Keratinocyte (primary cell): ENCODE measurements at regions not wholly inside any gene's neighbourhood (a gene's known extent, or its start where the extent isn't known, plus 50 kb on each side); places are given as distances from the start of the nearest gene placed in this dataset.

Experiments used
- DNase-seq: peaks from one replicate; pipeline ENCODE4 v3.0.0-alpha.2; 2011; ENCODE audit warnings: low read depth, missing footprints, low spot score
- FAIRE-seq: peaks from 2 replicates; lab custom pipeline; 2011; peaks lifted over from hg19 to GRCh38; lab: Jason Lieb, UNC
- H2AFZ ChIP-seq: 2 replicates; pipeline ENCODE4 v1.6.0; 2012; ENCODE audit warnings: low read length, control low read depth, inconsistent platforms; ENCODE audit not compliant: control insufficient read depth
- H3K27ac ChIP-seq: 2 replicates; pipeline ENCODE4 v1.5.1; 2011; ENCODE audit warnings: low read length; ENCODE audit not compliant: control insufficient read depth, insufficient read depth
- H3K27me3 ChIP-seq: 3 replicates; pipeline ENCODE4 v1.6.0; 2011; ENCODE audit warnings: low read length; ENCODE audit not compliant: control insufficient read depth, insufficient read depth; ENCODE audit errors: extremely low read depth
- H3K36me3 ChIP-seq, 2 experiments: 2 replicates in 1 of 2; 3 replicates in 1 of 2; pipeline ENCODE4 v1.5.1; 2011; ENCODE audit warnings: low read length in 2 of 2, mild to moderate bottlenecking in 1 of 2; ENCODE audit not compliant: control insufficient read depth in 2 of 2, insufficient read depth in 2 of 2; ENCODE audit errors: extremely low read depth in 1 of 2
- H3K4me1 ChIP-seq: 3 replicates; pipeline ENCODE4 v1.5.1; 2011; ENCODE audit warnings: low read length; ENCODE audit not compliant: control insufficient read depth, insufficient read depth; ENCODE audit errors: extremely low read depth
- H3K4me2 ChIP-seq: 3 replicates; pipeline ENCODE4 v1.6.0; 2011; ENCODE audit warnings: low read depth, low read length; ENCODE audit not compliant: control insufficient read depth, insufficient read depth; ENCODE audit errors: extremely low read depth
- H3K4me3 ChIP-seq, 3 experiments: fragments of 200-600 bp in 1 of 3; sonication (generic) in 1 of 3; 2 replicates in 2 of 3; 3 replicates in 1 of 3; pipeline ENCODE4 v1.5.1; 2011 to 2016; ENCODE audit warnings: low read length in 3 of 3, mild to moderate bottlenecking in 3 of 3, control low read depth in 2 of 3, inconsistent platforms in 1 of 3, low read depth in 1 of 3, mixed read lengths in 1 of 3, mixed run types in 1 of 3, moderate library complexity in 1 of 3; ENCODE audit not compliant: control insufficient read depth in 2 of 3, insufficient read depth in 2 of 3; ENCODE audit errors: extremely low read depth in 1 of 3
- H3K79me2 ChIP-seq: 2 replicates; pipeline ENCODE4 v1.6.0; 2012; ENCODE audit warnings: low read length; ENCODE audit not compliant: control insufficient read depth, insufficient read depth
- H3K9ac ChIP-seq: 3 replicates; pipeline ENCODE4 v1.6.0; 2011; ENCODE audit warnings: low read length; ENCODE audit not compliant: control insufficient read depth, insufficient read depth; ENCODE audit errors: extremely low read depth
- H3K9me1 ChIP-seq: 3 replicates; pipeline ENCODE4 v1.6.0; 2011; ENCODE audit warnings: low read length; ENCODE audit not compliant: control insufficient read depth, insufficient read depth; ENCODE audit errors: extremely low read depth
- H3K9me3 ChIP-seq: 2 replicates; pipeline ENCODE4 v1.5.1; 2012; ENCODE audit warnings: low read depth, low read length; ENCODE audit not compliant: control insufficient read depth
- H4K20me1 ChIP-seq: 3 replicates; pipeline ENCODE4 v1.6.0; 2011; ENCODE audit warnings: low read length; ENCODE audit not compliant: control insufficient read depth, insufficient read depth; ENCODE audit errors: extremely low read depth
- CTCF ChIP-seq, 3 experiments: IDR thresholded peaks in 1 of 3; conservative IDR thresholded peaks in 1 of 3; optimal IDR thresholded peaks in 1 of 3; 2 replicates in 2 of 3; 3 replicates in 1 of 3; pipeline versions ENCODE3 to v1.5.1; 2011; ENCODE audit warnings: low read length in 3 of 3, mild to moderate bottlenecking in 3 of 3, moderate library complexity in 2 of 3, control low read depth in 1 of 3, inconsistent platforms in 1 of 3; ENCODE audit not compliant: insufficient read depth in 2 of 3; ENCODE audit errors: extremely low read depth in 1 of 3
- EZH2 ChIP-seq: IDR thresholded peaks from one replicate; pipeline ENCODE4 v1.6.1; 2012; ENCODE audit warnings: inconsistent platforms, mild to moderate bottlenecking, low read length, moderate library complexity
- dilution Hi-C: fragments of 300-500 bp; cut with MboI; formaldehyde crosslinking; loops from one replicate; pipeline ENCODE4 v1.7.0; 2020; ENCODE audit warnings: low sequenced_read_pairs; ENCODE audit not compliant: extremely low pct_ligation_motif_present

GRCh38 chr11:19552656-19553260 lies 159.9 kb upstream of the NAV2 start:
- H3K9ac ChIP-seq: no peak overlapping the region
- H3K4me2 ChIP-seq: no peak overlapping the region
- no peak overlapping the region for H3K4me3 ChIP-seq
- no peak overlapping the region for H3K27ac ChIP-seq
- no peaks in the 10 kb centered on the region for H4K20me1 ChIP-seq
- DNase-seq: no peak
- H2AFZ ChIP-seq: no peak overlapping the region
- H3K9me3 ChIP-seq: no peaks in the 10 kb centered on the region
- no peaks in the 10 kb centered on the region for H3K9me1 ChIP-seq
- no peaks in the 10 kb centered on the region for H3K36me3 ChIP-seq
- peaks cover 4% of the 10 kb centered on the region for H3K27me3 ChIP-seq
- H3K4me1 ChIP-seq: no peaks in the 10 kb centered on the region
- no peaks in the 10 kb centered on the region for H3K79me2 ChIP-seq
- no peak for FAIRE-seq
- TF ChIP-seq CTCF (optimal IDR thresholded peaks at IDR 0.05 in 1 of 3, IDR thresholded peaks at IDR 0.05 in 1 of 3, conservative IDR thresholded peaks at IDR 0.05 in 1 of 3; ENCODE audit: extremely low read depth in 1 of 3, insufficient read depth in 2 of 3, low read length in 3 of 3) (no peak), EZH2 (no peak)
- dilution Hi-C loops: no loop called here

DNA sequence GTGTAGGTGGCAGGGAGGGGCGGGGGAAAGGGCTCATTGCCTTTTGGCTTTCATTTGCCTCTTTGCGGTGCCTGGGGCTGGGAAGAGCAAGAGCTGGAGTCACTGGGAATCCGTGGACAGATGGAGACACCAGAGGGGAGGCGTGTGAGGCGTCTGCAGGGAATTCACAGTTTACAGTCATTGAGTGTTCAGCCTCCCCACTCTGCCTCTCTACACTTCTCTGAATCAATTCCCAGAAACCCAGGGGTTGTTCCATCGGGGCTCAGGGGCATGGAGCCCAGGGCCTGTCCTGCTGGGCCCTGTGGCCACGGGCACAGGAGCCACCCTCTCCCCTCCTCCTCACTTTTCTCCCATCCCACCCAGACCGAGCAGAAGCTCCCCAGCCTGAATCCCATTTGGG lies 160.5 kb upstream of the NAV2 start:
- H3K4me1 ChIP-seq: no peaks in the 10 kb centered on the region
- H3K79me2 ChIP-seq: no peaks in the 10 kb centered on the region
- H3K4me2 ChIP-seq: no peak overlapping the region
- H3K9me3 ChIP-seq: no peaks in the 10 kb centered on the region
- H2AFZ ChIP-seq: no peak overlapping the region
- no peaks in the 10 kb centered on the region for H4K20me1 ChIP-seq
- FAIRE-seq (no peak), DNase-seq (no peak)
- H3K36me3 ChIP-seq: no peaks in the 10 kb centered on the region
- H3K9ac ChIP-seq: no peak overlapping the region
- TF ChIP-seq EZH2 (no peak), CTCF (optimal IDR thresholded peaks at IDR 0.05 in 1 of 3, IDR thresholded peaks at IDR 0.05 in 1 of 3, conservative IDR thresholded peaks at IDR 0.05 in 1 of 3; ENCODE audit: extremely low read depth in 1 of 3, insufficient read depth in 2 of 3, low read length in 3 of 3) (no peak)
- peaks cover 4% of the 10 kb centered on the region for H3K27me3 ChIP-seq
- no peak overlapping the region for H3K4me3 ChIP-seq
- no peaks in the 10 kb centered on the region for H3K9me1 ChIP-seq
- H3K27ac ChIP-seq: no peak overlapping the region
- dilution Hi-C loops: no loop called here
